Right lobe of liver (tissue), 6 donors: ENCODE measurements at regions not wholly inside any gene's neighbourhood (a gene's known extent, or its start where the extent isn't known, plus 50 kb on each side); places are given as distances from the start of the nearest gene placed in this dataset.

ENCODE experiments used
- ATAC-seq, 4 donors: fragments of 200-7000 bp; cut with Tn5 transposase; one replicate each; pipeline ENCODE4 v1.9.1; 2020; ENCODE audit warnings: mild to moderate bottlenecking in 4 of 4, moderate library complexity in 4 of 4
- DNase-seq, 3 donors: peaks; one replicate each; pipeline ENCODE4 v3.0.0-alpha.2; 2020
- H3K27ac ChIP-seq, 3 donors: fragments of 200-600 bp; one replicate each; pipeline ENCODE4 v1.8.0; 2022
- H3K27me3 ChIP-seq, 2 donors: fragments of 200-600 bp; one replicate each; pipeline ENCODE4 v1.8.0; 2022
- H3K36me3 ChIP-seq, 4 donors: fragments of 200-600 bp; sonication (generic) in 1 of 4; one replicate each; pipeline versions ENCODE4 v1.5.1 to v1.8.0; 2017 to 2022; ENCODE audit warnings: control low read depth in 1 of 4
- H3K4me1 ChIP-seq, 4 donors: fragments of 200-600 bp; sonication (generic) in 1 of 4; one replicate each; pipeline versions ENCODE4 v1.5.1 to v1.8.0; 2017 to 2022; ENCODE audit warnings: control low read depth in 1 of 4
- H3K4me3 ChIP-seq, 3 donors: fragments of 200-600 bp; one replicate each; pipeline ENCODE4 v1.8.0; 2022
- H3K9me3 ChIP-seq, 4 donors: fragments of 200-600 bp; sonication (generic) in 1 of 4; one replicate each; pipeline versions ENCODE4 v1.5.1 to v1.8.0; 2017 to 2022; ENCODE audit warnings: control low read depth in 1 of 4
- POLR2A ChIP-seq: fragments of 450-650 bp; IDR thresholded peaks from one replicate; pipeline ENCODE4 v1.6.1; 2017; ENCODE audit warnings: antibody characterized with exemption, mild to moderate bottlenecking
- WGBS: methylation state at CpG from one replicate; pipeline ENCODE4 v1.1.6; 2018; ENCODE audit warnings: low coverage, low lambda C conversion rate; ENCODE audit not compliant: insufficient coverage; ENCODE audit errors: missing lambda C conversion rate; 5-methylcytosine and 5-hydroxymethylcytosine counted together
- intact Hi-C, 2 donors: fragments of 100-400 bp; cut with DNase I; formaldehyde crosslinking; loops; one replicate each; pipeline versions ENCODE4 v1.11.2 to v1.14.1; 2022
- TF ChIP-seq, protein P1 (sequence below), 4 donors: fragments of 200-600 bp in 3 of 4; fragments of 450-650 bp in 1 of 4; IDR thresholded peaks; one replicate each; pipeline versions ENCODE4 v1.5.1 to v1.8.0; 2016 to 2022; ENCODE audit warnings: antibody characterized with exemption in 4 of 4, mild to moderate bottlenecking in 2 of 4
- donor health status: DM: no; HTN: yes; CAD: no.
- donor health status: DM: no; HTN: no; CAD: no.
- donor health status: DM: no; HTN: no; CAD: no.
- donor health status: DM: no; HTN: yes; CAD: no.
- donor health status: DM: no; HTN: yes; CAD: no.

GRCh38 chr7:50174948-50175347 lies 81.9 kb upstream of the ZPBP start:
- no peaks in the 10 kb centered on the region for H3K4me1 ChIP-seq
- ATAC-seq (no peak), DNase-seq (no peak)
- TF ChIP-seq, protein P1, sequence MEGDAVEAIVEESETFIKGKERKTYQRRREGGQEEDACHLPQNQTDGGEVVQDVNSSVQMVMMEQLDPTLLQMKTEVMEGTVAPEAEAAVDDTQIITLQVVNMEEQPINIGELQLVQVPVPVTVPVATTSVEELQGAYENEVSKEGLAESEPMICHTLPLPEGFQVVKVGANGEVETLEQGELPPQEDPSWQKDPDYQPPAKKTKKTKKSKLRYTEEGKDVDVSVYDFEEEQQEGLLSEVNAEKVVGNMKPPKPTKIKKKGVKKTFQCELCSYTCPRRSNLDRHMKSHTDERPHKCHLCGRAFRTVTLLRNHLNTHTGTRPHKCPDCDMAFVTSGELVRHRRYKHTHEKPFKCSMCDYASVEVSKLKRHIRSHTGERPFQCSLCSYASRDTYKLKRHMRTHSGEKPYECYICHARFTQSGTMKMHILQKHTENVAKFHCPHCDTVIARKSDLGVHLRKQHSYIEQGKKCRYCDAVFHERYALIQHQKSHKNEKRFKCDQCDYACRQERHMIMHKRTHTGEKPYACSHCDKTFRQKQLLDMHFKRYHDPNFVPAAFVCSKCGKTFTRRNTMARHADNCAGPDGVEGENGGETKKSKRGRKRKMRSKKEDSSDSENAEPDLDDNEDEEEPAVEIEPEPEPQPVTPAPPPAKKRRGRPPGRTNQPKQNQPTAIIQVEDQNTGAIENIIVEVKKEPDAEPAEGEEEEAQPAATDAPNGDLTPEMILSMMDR (IDR thresholded peaks at IDR 0.05): no peak
- TF ChIP-seq POLR2A: no peak
- H3K4me3 ChIP-seq: no peak overlapping the region
- intact Hi-C loops: no loop called here
- no peaks in the 10 kb centered on the region for H3K27me3 ChIP-seq
- H3K36me3 ChIP-seq: no peaks in the 10 kb centered on the region
- H3K27ac ChIP-seq: no peak overlapping the region
- no CpG with 5 or more reads among the region's 1 CpG for WGBS
- H3K9me3 ChIP-seq: no peaks in the 10 kb centered on the region

GRCh38 chr7:50166997-50167965 lies 74.2 kb upstream of the ZPBP start:
- no peak overlapping the region for H3K4me3 ChIP-seq
- DNase-seq (no peak), ATAC-seq (no peak)
- no peaks in the 10 kb centered on the region for H3K27me3 ChIP-seq
- 57% methylated on average over 9 of the region's 13 CpGs for WGBS
- no peaks in the 10 kb centered on the region for H3K4me1 ChIP-seq
- no peak overlapping the region for H3K27ac ChIP-seq
- H3K36me3 ChIP-seq: no peaks in the 10 kb centered on the region
- TF ChIP-seq, protein P1 (IDR thresholded peaks at IDR 0.05): no peak
- TF ChIP-seq POLR2A: no peak
- intact Hi-C loops: no loop called here
- H3K9me3 ChIP-seq: no peaks in the 10 kb centered on the region

GRCh38 chr7:50164559-50165170 lies 71.6 kb upstream of the ZPBP start:
- no peaks in the 10 kb centered on the region for H3K36me3 ChIP-seq
- no peak overlapping the region for H3K4me3 ChIP-seq
- no peaks in the 10 kb centered on the region for H3K4me1 ChIP-seq
- no peaks in the 10 kb centered on the region for H3K27me3 ChIP-seq
- ATAC-seq: no peak
- no peaks in the 10 kb centered on the region for H3K9me3 ChIP-seq
- intact Hi-C loops: no loop called here
- DNase-seq: no peak
- no peak overlapping the region for H3K27ac ChIP-seq
- 62% methylated on average over 6 of the region's 6 CpGs for WGBS
- no peak for TF ChIP-seq POLR2A
- TF ChIP-seq, protein P1 (IDR thresholded peaks at IDR 0.05): no peak

DNA sequence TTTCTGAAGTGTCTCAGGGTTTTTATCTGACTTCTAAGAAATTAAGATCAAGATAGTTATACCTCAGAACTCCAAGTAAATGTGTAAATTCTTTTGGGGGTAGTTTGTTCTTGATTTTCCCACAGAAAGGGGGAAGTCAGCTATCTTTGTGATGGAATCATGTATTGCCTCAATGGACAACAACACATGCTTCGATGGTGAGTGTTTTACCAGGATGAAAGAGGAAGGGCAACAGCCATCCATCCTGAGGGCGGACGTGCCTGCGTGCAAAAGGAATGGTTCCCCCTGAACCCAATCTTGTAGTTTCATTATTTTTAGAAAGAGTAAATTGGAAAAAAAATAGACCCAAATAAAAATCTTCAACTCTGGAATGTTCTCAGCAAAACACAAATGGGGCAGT lies 67.2 kb upstream of the ZPBP start:
- no peak overlapping the region for H3K4me3 ChIP-seq
- DNase-seq: no peak
- TF ChIP-seq, protein P1 (IDR thresholded peaks at IDR 0.05): no peak
- no peak for TF ChIP-seq POLR2A
- no peaks in the 10 kb centered on the region for H3K27me3 ChIP-seq
- H3K36me3 ChIP-seq: no peaks in the 10 kb centered on the region
- intact Hi-C loops: no loop called here
- ATAC-seq: no peak
- H3K9me3 ChIP-seq: no peaks in the 10 kb centered on the region
- H3K27ac ChIP-seq: no peak overlapping the region
- WGBS: 65% methylated on average over 4 of the region's 4 CpGs
- no peaks in the 10 kb centered on the region for H3K4me1 ChIP-seq
